ENCODE measurements at regions not wholly inside any gene's neighbourhood (a gene's known extent, or its start where the extent isn't known, plus 50 kb on each side); places are given as distances from the start of the nearest gene placed in this dataset.

- TF ChIP-seq CTCF (conservative IDR thresholded peaks at IDR 0.05; ENCODE audit: low read depth, low read length): no peak
Observed at GRCh38 chr4:104381729-104382128, 113.0 kb downstream of the CXXC4 start.

GRCh38 chr4:104365618-104366017 lies 129.1 kb downstream of the CXXC4 start:
- H3K4me3 ChIP-seq (ENCODE audit: low read depth, low read length): no peak overlapping the region
- TF ChIP-seq CTCF (conservative IDR thresholded peaks at IDR 0.05; ENCODE audit: low read depth, low read length): no peak
- DNase-seq (ENCODE audit: low read depth): no peak

More at GRCh38 chr4:104381729-104382128, 113.0 kb downstream of the CXXC4 start:
- DNase-seq (ENCODE audit: low read depth): no peak
- no peak overlapping the region for H3K4me3 ChIP-seq (ENCODE audit: low read depth, low read length)

- DNase-seq (ENCODE audit: low read depth): no peak
- TF ChIP-seq CTCF (conservative IDR thresholded peaks at IDR 0.05; ENCODE audit: low read depth, low read length): no peak
- H3K4me3 ChIP-seq (ENCODE audit: low read depth, low read length): no peak overlapping the region
Observed at GRCh38 chr4:104353481-104353880, 141.2 kb downstream of the CXXC4 start.

- no peak for TF ChIP-seq CTCF (conservative IDR thresholded peaks at IDR 0.05; ENCODE audit: low read depth, low read length)
- DNase-seq (ENCODE audit: low read depth): no peak
- H3K4me3 ChIP-seq (ENCODE audit: low read depth, low read length): no peak overlapping the region
Observed at GRCh38 chr4:104352211-104352610, 142.5 kb downstream of the CXXC4 start.

- no peak for DNase-seq (ENCODE audit: low read depth)
- no peak for TF ChIP-seq CTCF (conservative IDR thresholded peaks at IDR 0.05; ENCODE audit: low read depth, low read length)
- no peak overlapping the region for H3K4me3 ChIP-seq (ENCODE audit: low read depth, low read length)
Observed at GRCh38 chr4:104351706-104352105, 143.0 kb downstream of the CXXC4 start.

- no peak overlapping the region for H3K4me3 ChIP-seq (ENCODE audit: low read depth, low read length)
- no peak for DNase-seq (ENCODE audit: low read depth)
- TF ChIP-seq CTCF (conservative IDR thresholded peaks at IDR 0.05; ENCODE audit: low read depth, low read length): no peak
Observed at GRCh38 chr4:104345598-104346242, 149.0 kb downstream of the CXXC4 start.

GRCh38 chr4:104344342-104344980 lies 150.2 kb downstream of the CXXC4 start:
- no peak for DNase-seq (ENCODE audit: low read depth)
- no peak overlapping the region for H3K4me3 ChIP-seq (ENCODE audit: low read depth, low read length)
- no peak for TF ChIP-seq CTCF (conservative IDR thresholded peaks at IDR 0.05; ENCODE audit: low read depth, low read length)
